ENCODE measurements at regions not wholly inside any gene's neighbourhood (a gene's known extent, or its start where the extent isn't known, plus 50 kb on each side); places are given as distances from the start of the nearest gene placed in this dataset.

DNA sequence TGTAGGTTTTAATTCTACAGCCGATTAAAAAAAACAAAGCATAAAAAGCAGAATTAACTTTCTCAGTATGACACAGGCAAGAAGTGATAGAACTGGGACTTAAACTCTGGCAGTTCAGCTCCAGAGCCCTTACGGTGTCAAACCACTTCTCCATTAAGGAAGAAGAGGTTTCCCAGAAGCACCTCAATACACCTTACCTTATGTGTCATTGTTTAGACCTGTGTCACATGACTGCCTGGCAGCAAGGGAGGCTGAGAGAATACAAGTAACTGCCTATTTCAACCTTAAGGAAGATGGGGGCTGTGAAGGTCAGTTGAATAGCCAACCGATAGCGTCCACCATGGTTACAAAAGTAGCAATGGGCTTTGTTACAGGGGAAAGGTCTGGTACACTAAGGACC, 54.6 kb upstream of the ARHGAP5 start:
- H3K4me3 ChIP-seq (ENCODE audit: low read depth, low read length): no peak overlapping the region
- TF ChIP-seq, protein P1, sequence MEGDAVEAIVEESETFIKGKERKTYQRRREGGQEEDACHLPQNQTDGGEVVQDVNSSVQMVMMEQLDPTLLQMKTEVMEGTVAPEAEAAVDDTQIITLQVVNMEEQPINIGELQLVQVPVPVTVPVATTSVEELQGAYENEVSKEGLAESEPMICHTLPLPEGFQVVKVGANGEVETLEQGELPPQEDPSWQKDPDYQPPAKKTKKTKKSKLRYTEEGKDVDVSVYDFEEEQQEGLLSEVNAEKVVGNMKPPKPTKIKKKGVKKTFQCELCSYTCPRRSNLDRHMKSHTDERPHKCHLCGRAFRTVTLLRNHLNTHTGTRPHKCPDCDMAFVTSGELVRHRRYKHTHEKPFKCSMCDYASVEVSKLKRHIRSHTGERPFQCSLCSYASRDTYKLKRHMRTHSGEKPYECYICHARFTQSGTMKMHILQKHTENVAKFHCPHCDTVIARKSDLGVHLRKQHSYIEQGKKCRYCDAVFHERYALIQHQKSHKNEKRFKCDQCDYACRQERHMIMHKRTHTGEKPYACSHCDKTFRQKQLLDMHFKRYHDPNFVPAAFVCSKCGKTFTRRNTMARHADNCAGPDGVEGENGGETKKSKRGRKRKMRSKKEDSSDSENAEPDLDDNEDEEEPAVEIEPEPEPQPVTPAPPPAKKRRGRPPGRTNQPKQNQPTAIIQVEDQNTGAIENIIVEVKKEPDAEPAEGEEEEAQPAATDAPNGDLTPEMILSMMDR (IDR thresholded peaks at IDR 0.05; ENCODE audit: insufficient read depth, low read depth, low read length): no peak
- DNase-seq (ENCODE audit: low read depth): no peak

DNA sequence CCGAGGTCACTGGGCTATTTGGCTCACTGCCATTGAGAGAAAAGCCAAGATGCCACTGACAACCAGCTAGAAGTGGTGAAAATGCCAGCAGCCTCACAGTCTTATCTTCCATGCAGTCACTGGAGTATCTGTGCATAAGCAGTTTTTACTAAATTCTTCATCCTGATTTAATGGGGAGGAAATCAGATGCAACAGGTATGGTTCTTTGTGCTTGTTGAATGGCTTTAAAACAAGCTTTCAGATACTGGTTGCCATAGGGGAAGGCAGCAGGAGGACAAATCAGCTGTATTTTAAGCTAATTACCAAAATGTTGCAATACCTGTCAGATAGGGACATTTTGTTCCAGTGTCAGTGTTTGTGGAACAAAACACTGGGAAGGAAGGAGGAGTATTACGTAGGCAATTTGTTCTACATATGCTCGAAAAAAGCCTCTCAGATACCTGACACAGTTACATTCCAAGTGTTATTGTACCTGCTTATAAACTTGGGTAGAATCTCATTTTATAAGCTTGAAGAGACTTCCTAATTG, 54.1 kb upstream of the ARHGAP5 start:
- TF ChIP-seq, protein P1 (IDR thresholded peaks at IDR 0.05; ENCODE audit: insufficient read depth, low read depth, low read length): no peak
- DNase-seq (ENCODE audit: low read depth): peak; percentile 83
- H3K4me3 ChIP-seq (ENCODE audit: low read depth, low read length): no peak overlapping the region

DNA sequence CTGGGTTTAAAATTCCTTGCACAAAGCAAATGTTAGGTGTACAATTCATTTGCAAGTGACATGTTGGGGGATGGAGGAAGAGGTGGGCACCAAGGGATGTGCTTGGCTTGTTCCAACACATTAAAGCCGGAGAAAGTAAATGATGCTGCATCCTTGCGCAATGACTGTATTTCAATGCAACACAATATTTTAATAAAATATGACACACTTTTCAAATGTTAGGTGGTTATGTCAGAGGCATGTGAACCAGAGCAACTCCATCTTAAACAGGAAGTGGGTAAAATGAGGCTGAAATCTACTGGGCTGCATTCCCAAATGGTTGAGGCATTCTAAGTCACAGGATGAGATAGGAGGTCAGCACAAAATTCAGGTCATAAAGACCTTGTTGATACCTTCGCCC, 53.6 kb upstream of the ARHGAP5 start:
- TF ChIP-seq, protein P1 (IDR thresholded peaks at IDR 0.05; ENCODE audit: insufficient read depth, low read depth, low read length): no peak
- DNase-seq (ENCODE audit: low read depth): peak; percentile 23
- no peak overlapping the region for H3K4me3 ChIP-seq (ENCODE audit: low read depth, low read length)

DNA sequence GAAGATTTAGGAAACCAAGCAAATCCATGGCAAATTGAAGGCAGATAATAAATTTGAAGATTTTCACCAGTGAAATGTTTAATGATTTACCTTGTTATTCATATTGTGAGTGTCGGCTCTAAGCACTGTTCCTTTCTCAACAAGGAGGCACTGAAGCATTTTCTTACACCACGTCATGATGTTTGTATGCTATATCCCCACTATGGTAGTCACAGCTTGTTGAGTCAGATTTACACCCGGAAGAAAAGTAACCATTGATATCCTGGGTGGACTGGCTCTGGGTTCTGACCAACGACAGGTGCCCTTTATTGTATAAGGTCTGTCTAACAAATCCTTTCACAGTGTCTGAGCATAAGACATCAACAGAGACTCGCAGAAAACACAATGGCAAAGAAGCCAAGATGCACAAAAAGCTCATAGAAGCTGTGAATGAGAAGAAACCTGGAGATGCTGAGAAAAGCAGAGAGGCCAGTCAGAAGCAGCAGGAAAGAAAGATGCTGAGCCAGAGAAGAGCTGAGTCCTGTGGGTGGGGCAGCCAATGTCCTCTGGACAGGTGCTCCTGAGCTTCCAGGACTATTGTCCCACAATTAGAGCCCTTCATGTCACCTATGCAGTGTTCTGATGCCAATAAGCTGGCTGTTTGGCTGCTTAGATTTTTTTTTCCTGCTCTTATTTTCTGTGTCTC, 49.7 kb upstream of the ARHGAP5 start:
- H3K4me3 ChIP-seq (ENCODE audit: low read depth, low read length): no peak overlapping the region
- no peak for DNase-seq (ENCODE audit: low read depth)
- TF ChIP-seq, protein P1 (IDR thresholded peaks at IDR 0.05; ENCODE audit: insufficient read depth, low read depth, low read length): no peak
